ENCODE measurements at regions not wholly inside any gene's neighbourhood (a gene's known extent, or its start where the extent isn't known, plus 50 kb on each side); places are given as distances from the start of the nearest gene placed in this dataset.

GRCh38 chr17:70780031-70780430 lies 610.7 kb downstream of the KCNJ2 start:
- TF ChIP-seq CTCF (conservative IDR thresholded peaks at IDR 0.05; ENCODE audit: low read depth, low read length): no peak
- TF ChIP-seq SMC3 (IDR thresholded peaks at IDR 0.05; ENCODE audit: low read depth, low read length): no peak
- no peak for TF ChIP-seq NFE2L2 (IDR thresholded peaks at IDR 0.05; ENCODE audit: low read depth, low read length)
- no peak for TF ChIP-seq USF2 (IDR thresholded peaks at IDR 0.05; ENCODE audit: low read depth, low read length)
- no peak for TF ChIP-seq RAD21 (IDR thresholded peaks at IDR 0.05; ENCODE audit: low read length)
- TF ChIP-seq POLR2A (IDR thresholded peaks at IDR 0.05; ENCODE audit: low read depth, low read length): no peak
- TF ChIP-seq MAZ (IDR thresholded peaks at IDR 0.05; ENCODE audit: borderline replicate concordance, low read depth, low read length): no peak

Measured in IMR-90 (cell line).